ENCODE measurements at regions not wholly inside any gene's neighbourhood (a gene's known extent, or its start where the extent isn't known, plus 50 kb on each side); places are given as distances from the start of the nearest gene placed in this dataset.

- H3K27ac ChIP-seq = no peak overlapping the region
- no peaks in the 10 kb centered on the region for H3K27me3 ChIP-seq
- H3K4me3 ChIP-seq = no peak overlapping the region
- TF ChIP-seq POLR2A (IDR thresholded peaks at IDR 0.05) = no peak
- TF ChIP-seq CTCF (IDR thresholded peaks at IDR 0.05) = no peak
- no peak for TF ChIP-seq POLR2AphosphoS5 (IDR thresholded peaks at IDR 0.05)
- no peak for DNase-seq (ENCODE audit: low spot score in 2 of 2)
- intact Hi-C loops (cut with DNase I; ENCODE audit: low total_unique reads) = no loop called here
- H3K36me3 ChIP-seq = no peaks in the 10 kb centered on the region
- H3K4me1 ChIP-seq = peaks cover 0 to 3% of the 10 kb centered on the region in 2 donors
- H3K9me3 ChIP-seq = no peaks in the 10 kb centered on the region
Measured at GRCh38 chr2:217367464-217367863, 507.6 kb upstream of the TNP1 start.

- H3K27me3 ChIP-seq = no peaks in the 10 kb centered on the region
- no peaks in the 10 kb centered on the region for H3K36me3 ChIP-seq
- DNase-seq (ENCODE audit: low spot score in 2 of 2) = no peak
- TF ChIP-seq POLR2AphosphoS5 (IDR thresholded peaks at IDR 0.05) = no peak
- no peak for TF ChIP-seq CTCF (IDR thresholded peaks at IDR 0.05)
- no peak for TF ChIP-seq POLR2A (IDR thresholded peaks at IDR 0.05)
- no peaks in the 10 kb centered on the region for H3K9me3 ChIP-seq
- intact Hi-C loops (cut with DNase I; ENCODE audit: low total_unique reads) = no loop called here
- no peak overlapping the region for H3K27ac ChIP-seq
- H3K4me1 ChIP-seq = no peaks in the 10 kb centered on the region
- no peak overlapping the region for H3K4me3 ChIP-seq
Measured at GRCh38 chr2:217366966-217367365, 507.1 kb upstream of the TNP1 start.

GRCh38 chr2:217366266-217366895 is 506.5 kb upstream of the TNP1 start:
- Histone ChIP-seq H3K9me3 (no peaks in the 10 kb centered on the region), H3K36me3 (no peaks in the 10 kb centered on the region), H3K27me3 (no peaks in the 10 kb centered on the region), H3K4me3 (no peak overlapping the region), H3K4me1 (peaks cover 0 to under 1% of the 10 kb centered on the region in 2 donors), H3K27ac (no peak overlapping the region)
- DNase-seq (ENCODE audit: low spot score in 2 of 2) = no peak
- TF ChIP-seq CTCF (IDR thresholded peaks at IDR 0.05) = no peak
- no peak for TF ChIP-seq POLR2AphosphoS5 (IDR thresholded peaks at IDR 0.05)
- TF ChIP-seq POLR2A (IDR thresholded peaks at IDR 0.05) = no peak
- intact Hi-C loops (cut with DNase I; ENCODE audit: low total_unique reads) = no loop called here

GRCh38 chr2:217365656-217366055 is 505.8 kb upstream of the TNP1 start:
- DNase-seq (ENCODE audit: low spot score in 2 of 2) = no peak
- intact Hi-C loops (cut with DNase I; ENCODE audit: low total_unique reads) = no loop called here
- H3K4me1 ChIP-seq = peaks cover 0 to 4% of the 10 kb centered on the region in 2 donors
- H3K27ac ChIP-seq = no peak overlapping the region
- no peaks in the 10 kb centered on the region for H3K36me3 ChIP-seq
- TF ChIP-seq POLR2A (IDR thresholded peaks at IDR 0.05) = no peak
- no peak for TF ChIP-seq CTCF (IDR thresholded peaks at IDR 0.05)
- TF ChIP-seq POLR2AphosphoS5 (IDR thresholded peaks at IDR 0.05) = no peak
- no peak overlapping the region for H3K4me3 ChIP-seq
- H3K27me3 ChIP-seq = no peaks in the 10 kb centered on the region
- H3K9me3 ChIP-seq = no peaks in the 10 kb centered on the region

- TF ChIP-seq POLR2AphosphoS5 (IDR thresholded peaks at IDR 0.05) (no peak), CTCF (IDR thresholded peaks at IDR 0.05) (no peak), POLR2A (IDR thresholded peaks at IDR 0.05) (no peak)
- H3K4me3 ChIP-seq = no peak overlapping the region
- no peaks in the 10 kb centered on the region for H3K36me3 ChIP-seq
- intact Hi-C loops (cut with DNase I; ENCODE audit: low total_unique reads) = no loop called here
- DNase-seq (ENCODE audit: low spot score in 2 of 2) = no peak
- no peaks in the 10 kb centered on the region for H3K27me3 ChIP-seq
- H3K4me1 ChIP-seq = peaks cover 0 to 4% of the 10 kb centered on the region in 2 donors
- no peaks in the 10 kb centered on the region for H3K9me3 ChIP-seq
- H3K27ac ChIP-seq = no peak overlapping the region
Measured at GRCh38 chr2:217364224-217364623, 504.4 kb upstream of the TNP1 start.
